Activated CD4-positive, alpha-beta T cell treated with anti-CD3 and anti-CD28 coated beads, Interleukin-10, Interleukin-2, amounts not matched to agents 100 ng/mL and 50 ng/mL, durations not matched to agents 16 hours and 8 hours (primary cell): ENCODE measurements at regions not wholly inside any gene's neighbourhood (a gene's known extent, or its start where the extent isn't known, plus 50 kb on each side); places are given as distances from the start of the nearest gene placed in this dataset.

Source experiments
- DNase-seq: peaks from one replicate; pipeline ENCODE4 v3.0.0-alpha.2; 2020

GRCh38 chr5:77569409-77569808, 69.1 kb downstream of the OTP start:
- no peak for DNase-seq

DNA sequence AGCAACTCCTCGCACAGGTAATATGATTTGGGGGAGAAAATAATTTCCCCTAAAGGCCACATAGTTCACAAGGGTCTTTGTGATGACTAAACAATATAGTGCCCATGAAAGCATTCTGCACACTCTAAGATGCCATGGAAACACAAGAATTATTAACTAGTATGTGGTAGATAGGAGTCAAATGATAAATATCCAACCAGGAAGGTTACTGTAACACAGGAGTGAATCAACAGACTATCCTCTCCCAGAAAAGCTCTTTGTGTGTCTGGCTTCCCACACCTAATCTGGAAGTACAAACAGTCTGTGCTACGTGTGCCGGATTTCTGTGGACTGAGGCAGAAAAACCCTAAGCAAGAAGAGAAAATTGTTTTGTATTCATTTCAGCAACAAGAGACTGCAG, 70.0 kb downstream of the OTP start:
- DNase-seq: no peak

DNA sequence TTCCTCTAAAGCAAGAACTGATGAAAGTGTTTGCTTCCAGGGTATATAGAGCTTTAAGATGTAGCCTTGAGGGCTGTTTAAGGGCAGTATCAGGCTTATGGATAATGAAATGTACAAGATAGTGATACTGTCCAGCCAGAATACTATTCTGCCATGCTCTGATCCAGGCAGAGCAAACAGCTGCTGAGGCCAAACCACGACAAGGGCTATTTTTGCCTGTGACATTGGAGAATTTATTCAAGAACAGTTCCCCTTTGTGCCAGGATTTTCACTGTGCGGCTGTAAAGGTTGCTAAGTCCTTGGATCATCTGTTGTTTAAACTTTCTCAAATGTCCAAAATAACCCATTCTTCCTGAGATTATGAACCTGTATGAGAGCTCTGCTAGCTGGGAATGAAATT, 70.4 kb downstream of the OTP start:
- no peak for DNase-seq

DNA sequence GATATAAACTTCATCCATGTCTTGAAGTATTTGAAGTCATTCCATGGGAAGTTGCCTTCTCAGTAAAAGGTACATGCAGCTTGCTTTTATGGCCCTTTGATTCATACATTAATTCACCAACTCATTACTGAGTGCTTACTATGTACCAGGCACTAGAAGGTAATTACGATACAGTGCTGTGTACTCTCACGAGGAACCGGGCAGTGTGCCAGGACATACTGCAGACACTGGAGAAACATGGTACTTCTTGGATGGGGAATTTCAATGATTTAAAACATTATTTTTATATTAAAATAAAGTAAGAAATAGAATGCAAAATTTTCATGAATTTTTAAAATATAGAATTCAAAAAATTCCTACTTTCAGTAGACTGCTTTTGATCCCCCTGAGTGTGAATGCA, 71.4 kb upstream of the WDR41 start:
- no peak for DNase-seq

DNA sequence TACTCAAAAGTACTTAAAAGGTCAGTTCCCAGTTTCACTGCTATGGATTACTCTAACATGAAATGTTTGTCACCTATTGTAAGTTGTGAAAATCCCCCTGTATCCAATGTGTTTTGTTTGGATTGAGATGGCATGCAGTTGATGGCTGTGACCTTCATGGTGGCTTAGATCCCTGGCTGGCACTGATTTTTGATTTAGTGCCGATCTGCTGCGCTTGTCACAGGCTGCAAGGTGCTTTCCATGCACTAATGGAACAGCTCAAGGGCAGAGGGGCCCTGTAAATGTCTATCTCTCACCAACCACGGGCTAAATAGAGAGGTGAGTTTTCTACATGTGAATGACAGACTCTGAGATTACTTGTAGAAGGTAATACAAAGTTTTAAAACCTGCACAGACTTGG, 69.8 kb upstream of the WDR41 start:
- no peak for DNase-seq

DNA sequence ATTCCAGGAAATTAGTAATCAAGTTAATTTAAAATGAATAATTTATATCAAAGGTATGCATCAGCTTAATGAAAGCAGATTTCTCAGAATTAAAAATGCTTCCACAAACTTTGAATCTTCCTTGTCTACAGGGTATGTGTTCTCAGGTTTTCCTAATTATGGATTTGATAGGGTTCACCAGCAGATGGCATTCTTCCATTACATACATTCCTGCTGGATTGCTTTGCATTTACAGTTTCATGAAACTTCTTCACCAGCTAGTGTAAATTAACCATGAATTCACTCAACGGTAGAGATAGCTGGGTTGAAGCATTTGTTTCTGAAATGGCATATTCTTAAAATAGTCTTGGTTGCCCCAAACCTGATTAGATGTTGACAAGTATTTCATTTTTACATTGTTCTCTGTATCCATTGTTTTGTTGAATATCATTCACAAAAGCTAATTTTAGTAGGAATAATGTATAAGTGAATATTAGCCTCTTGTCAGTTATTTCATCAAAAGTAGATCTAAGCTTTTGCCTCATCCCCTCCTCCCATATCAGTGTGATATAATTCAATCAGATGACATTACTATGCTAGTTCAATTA, 68.7 kb upstream of the WDR41 start:
- peak; percentile 4 for DNase-seq

GRCh38 chr5:77558266-77558665, 66.2 kb upstream of the WDR41 start:
- DNase-seq: no peak

DNA sequence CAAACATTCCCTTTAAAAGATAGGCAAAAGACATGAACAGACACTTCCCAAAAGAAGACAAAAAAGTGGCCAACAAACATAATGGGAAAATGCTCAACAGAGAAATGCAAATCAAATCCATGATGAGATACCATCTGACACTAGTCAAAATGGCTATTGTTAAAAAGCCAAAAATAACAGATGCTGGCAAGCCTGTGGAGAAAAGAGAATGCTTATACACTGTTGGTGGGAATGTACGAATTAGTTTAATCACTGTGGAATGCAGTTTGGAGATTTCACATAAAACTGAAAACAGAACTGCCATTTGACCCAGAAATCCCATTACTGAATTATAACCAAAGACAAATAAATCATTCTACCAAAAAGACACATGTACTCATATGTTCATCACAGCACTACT, 58.3 kb upstream of the WDR41 start:
- no peak for DNase-seq

DNA sequence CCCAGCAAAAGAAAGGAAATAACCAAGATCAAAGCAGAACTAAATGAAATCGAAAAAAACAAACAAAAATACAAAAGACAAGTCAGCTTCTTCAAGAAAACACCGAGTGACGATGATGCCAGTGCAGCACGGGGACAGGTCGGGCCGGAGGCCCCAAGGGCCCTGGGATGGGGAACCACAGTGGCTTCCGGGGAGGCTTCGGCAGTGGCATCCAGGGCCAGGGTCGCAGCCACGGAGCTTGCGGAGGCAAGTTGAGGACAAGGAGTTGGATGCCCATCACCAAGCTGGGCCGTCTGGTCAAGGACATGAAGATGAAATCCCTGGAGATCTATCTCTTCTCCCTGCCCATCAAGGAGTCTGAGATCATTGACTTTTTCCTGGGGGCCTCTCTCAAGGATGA, 53.2 kb upstream of the WDR41 start:
- no peak for DNase-seq
